ENCODE measurements at regions not wholly inside any gene's neighbourhood (a gene's known extent, or its start where the extent isn't known, plus 50 kb on each side); places are given as distances from the start of the nearest gene placed in this dataset.

GRCh38 chr3:101940521-101941317 is 91.4 kb downstream of the NFKBIZ start:
- Mint-ChIP-seq H3K27ac (no peak overlapping the region), H3K4me3 (no peak overlapping the region), H3K9me3 (peaks cover 0 to 2% (median 0%) of the 10 kb centered on the region in 3 donors), H3K27me3 (no peaks in the 10 kb centered on the region), H3K4me1 (peaks cover 21 to 38% (median 38%) of the 10 kb centered on the region in 3 donors), H3K36me3 (no peaks in the 10 kb centered on the region)

DNA sequence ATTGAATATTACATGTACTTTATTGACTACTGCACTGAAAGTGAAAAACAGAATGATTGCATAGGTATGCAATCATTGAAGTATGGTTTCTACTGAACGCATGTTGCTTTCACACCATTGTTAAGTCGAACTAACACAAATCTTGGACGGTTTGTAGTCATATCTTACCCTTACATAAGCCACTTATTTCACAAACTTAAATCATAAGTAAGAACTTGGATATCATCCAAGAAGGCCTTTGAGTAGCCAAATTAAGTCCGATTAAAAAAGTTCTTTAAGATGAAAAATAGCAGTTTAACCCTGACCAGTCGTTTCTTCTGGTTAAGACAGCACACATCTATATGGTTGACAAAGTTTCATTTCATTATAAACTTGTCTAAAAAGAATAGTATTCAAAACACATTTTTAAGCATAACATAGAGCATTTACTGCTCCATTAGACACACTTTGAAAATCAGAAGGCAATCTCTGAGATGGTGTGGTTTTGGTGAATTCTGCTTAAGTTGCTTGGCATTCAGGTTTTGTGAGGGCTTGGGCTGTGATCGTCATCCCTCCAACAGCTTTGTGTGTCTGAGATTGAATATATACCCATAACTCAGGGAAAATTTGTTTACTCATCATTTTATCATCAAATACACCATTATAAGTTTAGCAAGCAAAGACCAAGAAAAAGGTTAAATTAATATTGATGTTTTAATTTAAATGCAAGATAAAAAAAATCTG is 92.2 kb downstream of the NFKBIZ start:
- H3K4me3 Mint-ChIP-seq = peak overlapping the region in 1 of 4 donors; percentile 12
- H3K27ac Mint-ChIP-seq = peak overlapping the region in 1 of 3 donors; percentile 43
- peaks cover 0 to 2% (median 0%) of the 10 kb centered on the region in 3 donors for H3K9me3 Mint-ChIP-seq
- H3K27me3 Mint-ChIP-seq = no peaks in the 10 kb centered on the region
- peaks cover 21 to 42% (median 40%) of the 10 kb centered on the region in 3 donors for H3K4me1 Mint-ChIP-seq
- H3K36me3 Mint-ChIP-seq = no peaks in the 10 kb centered on the region

GRCh38 chr3:101942356-101942755 is 93.0 kb downstream of the NFKBIZ start:
- peak overlapping the region; percentile 9 to 56 (median 34) for H3K4me3 Mint-ChIP-seq
- H3K9me3 Mint-ChIP-seq = peaks cover 0 to 2% (median 0%) of the 10 kb centered on the region in 3 donors
- H3K4me1 Mint-ChIP-seq = peaks cover 13 to 33% (median 32%) of the 10 kb centered on the region in 3 donors
- peak overlapping the region; percentile 2 to 72 (median 48) for H3K27ac Mint-ChIP-seq
- no peaks in the 10 kb centered on the region for H3K36me3 Mint-ChIP-seq
- no peaks in the 10 kb centered on the region for H3K27me3 Mint-ChIP-seq

- Mint-ChIP-seq H3K9me3 (peaks cover 0 to 2% (median 0%) of the 10 kb centered on the region in 3 donors), H3K4me3 (peak overlapping the region in 2 of 4 donors; percentile 3 to 60)
Observed at GRCh38 chr3:101943029-101943428, 93.7 kb downstream of the NFKBIZ start.

DNA sequence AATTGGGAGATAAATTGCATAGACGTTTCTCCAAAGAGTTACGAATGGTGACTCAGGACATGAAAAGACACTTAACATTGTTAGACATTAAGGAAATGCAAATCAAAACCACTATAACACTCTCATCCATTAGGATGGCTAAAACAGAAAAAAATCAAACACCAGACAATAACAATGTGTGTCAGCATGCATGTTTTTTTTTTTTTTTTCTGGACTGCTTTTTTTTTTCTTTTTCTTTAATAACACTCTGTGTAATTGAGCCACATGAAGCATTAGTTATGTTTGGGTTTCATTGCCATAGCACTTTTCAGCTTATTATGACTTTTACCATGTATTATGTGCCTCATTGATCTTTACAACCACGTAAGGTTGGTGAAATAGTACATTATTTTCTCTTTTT is 95.0 kb downstream of the NFKBIZ start:
- H3K4me1 Mint-ChIP-seq = peaks cover 11 to 34% (median 33%) of the 10 kb centered on the region in 3 donors
- no peak overlapping the region for H3K27ac Mint-ChIP-seq
- no peak overlapping the region for H3K4me3 Mint-ChIP-seq
- peaks cover 0 to 2% (median 0%) of the 10 kb centered on the region in 3 donors for H3K9me3 Mint-ChIP-seq
- H3K36me3 Mint-ChIP-seq = no peaks in the 10 kb centered on the region
- no peaks in the 10 kb centered on the region for H3K27me3 Mint-ChIP-seq

More at GRCh38 chr3:101943029-101943428, 93.7 kb downstream of the NFKBIZ start:
- no peaks in the 10 kb centered on the region for H3K27me3 Mint-ChIP-seq
- peaks cover 11 to 33% (median 31%) of the 10 kb centered on the region in 3 donors for H3K4me1 Mint-ChIP-seq
- H3K36me3 Mint-ChIP-seq = no peaks in the 10 kb centered on the region
- peak overlapping the region in 1 of 3 donors; percentile 16 for H3K27ac Mint-ChIP-seq

- Mint-ChIP-seq H3K9me3 (peaks cover 0 to 2% (median 0%) of the 10 kb centered on the region in 3 donors), H3K27me3 (no peaks in the 10 kb centered on the region), H3K27ac (peak overlapping the region in 1 of 3 donors; percentile 29), H3K4me1 (peaks cover 11 to 34% (median 33%) of the 10 kb centered on the region in 3 donors), H3K36me3 (no peaks in the 10 kb centered on the region), H3K4me3 (no peak overlapping the region)
Observed at GRCh38 chr3:101945980-101946379, 96.7 kb downstream of the NFKBIZ start.

- Mint-ChIP-seq H3K36me3 (no peaks in the 10 kb centered on the region), H3K9me3 (peaks cover 0 to 2% (median 0%) of the 10 kb centered on the region in 3 donors), H3K4me3 (no peak overlapping the region), H3K27me3 (no peaks in the 10 kb centered on the region), H3K4me1 (peaks cover 11 to 29% (median 26%) of the 10 kb centered on the region in 3 donors), H3K27ac (no peak overlapping the region)
Observed at GRCh38 chr3:101946906-101947305, 97.6 kb downstream of the NFKBIZ start.

- H3K4me1 Mint-ChIP-seq = peaks cover 0 to 10% (median 5%) of the 10 kb centered on the region in 3 donors
- H3K4me3 Mint-ChIP-seq = no peak overlapping the region
- no peaks in the 10 kb centered on the region for H3K36me3 Mint-ChIP-seq
- no peaks in the 10 kb centered on the region for H3K9me3 Mint-ChIP-seq
- no peak overlapping the region for H3K27ac Mint-ChIP-seq
- no peaks in the 10 kb centered on the region for H3K27me3 Mint-ChIP-seq
Observed at GRCh38 chr3:101950510-101950909, 101.2 kb downstream of the NFKBIZ start.

DNA sequence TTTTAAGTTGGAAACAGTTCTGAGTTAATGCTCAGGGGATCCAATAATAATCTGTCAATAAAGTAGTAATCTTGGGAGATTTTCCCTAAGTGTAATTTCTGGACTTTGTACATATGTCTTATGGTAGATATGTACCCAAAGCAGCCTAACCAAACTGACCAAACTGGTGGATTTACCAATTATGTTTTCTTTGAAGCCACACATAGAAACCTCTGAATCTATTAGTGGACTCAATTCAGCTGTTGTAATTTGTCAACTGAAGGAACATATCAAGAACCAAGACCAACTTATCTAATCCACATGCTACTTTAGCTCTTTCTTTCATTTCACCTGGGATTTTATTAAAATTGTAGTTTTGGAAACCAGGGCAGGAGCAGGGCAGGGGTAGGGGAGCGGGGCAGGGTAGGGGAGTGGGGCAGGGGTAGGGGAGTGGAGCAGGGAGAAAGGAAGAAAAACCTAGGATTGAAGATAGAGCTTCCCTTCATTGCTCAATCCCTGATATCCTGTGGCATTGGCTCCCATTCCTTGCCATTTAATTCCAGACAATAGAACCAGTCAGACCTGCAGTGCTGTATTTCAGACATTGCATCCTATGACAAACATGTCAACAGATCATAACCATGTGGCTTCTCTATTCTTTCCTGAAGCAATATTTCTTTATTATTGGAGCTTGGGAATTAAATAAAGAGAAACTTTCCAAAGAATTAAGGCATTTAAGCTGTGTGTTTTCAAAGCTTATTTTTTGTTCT is 101.8 kb downstream of the NFKBIZ start:
- Mint-ChIP-seq H3K27me3 (no peaks in the 10 kb centered on the region), H3K4me1 (peaks cover under 1 to 6% (median 2%) of the 10 kb centered on the region in 3 donors), H3K9me3 (no peaks in the 10 kb centered on the region)

DNA sequence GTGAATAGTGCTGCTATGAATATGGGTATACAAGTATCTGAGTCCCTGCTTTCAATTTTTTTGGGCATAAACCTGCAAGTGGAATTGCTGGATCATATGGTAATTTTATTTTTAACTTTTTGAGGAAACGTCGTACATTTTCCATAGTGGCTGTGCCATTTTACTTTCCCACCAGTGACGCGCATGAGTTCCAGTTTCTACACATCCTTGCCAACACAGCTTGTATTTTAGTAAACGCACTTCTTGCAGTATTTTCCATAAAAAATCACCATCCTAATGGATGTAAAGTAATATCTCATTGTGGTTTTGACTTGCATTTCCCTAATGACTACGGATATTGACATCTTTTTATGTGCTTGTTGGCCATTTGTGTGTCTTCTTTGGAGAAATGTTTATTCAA is 105.0 kb downstream of the NFKBIZ start:
- Mint-ChIP-seq H3K4me3 (no peak overlapping the region), H3K27ac (no peak overlapping the region), H3K4me1 (peaks cover 0 to 2% (median 2%) of the 10 kb centered on the region in 3 donors)

More for the DNA sequence above, 101.8 kb downstream of the NFKBIZ start:
- Mint-ChIP-seq H3K4me3 (no peak overlapping the region), H3K27ac (no peak overlapping the region), H3K36me3 (peaks cover 3% of the 10 kb centered on the region)

DNA sequence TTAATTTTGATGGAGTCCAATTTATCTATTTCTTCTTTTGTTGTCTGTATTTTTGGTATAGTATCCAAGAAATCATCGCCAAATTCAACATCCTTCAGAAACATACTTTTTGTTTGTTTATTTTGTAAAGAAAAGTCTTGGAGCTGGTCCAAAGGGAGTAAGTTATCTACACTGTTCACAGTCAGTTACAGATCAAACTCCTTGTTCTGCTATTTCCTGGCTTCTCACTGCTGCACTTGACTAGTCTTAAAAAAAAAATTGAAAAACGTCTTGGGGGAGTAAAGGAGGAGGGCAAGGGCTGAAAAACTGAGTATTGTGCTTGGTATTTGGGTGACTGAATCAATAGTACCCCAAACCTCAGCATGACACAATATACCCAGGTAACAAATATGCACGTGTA is 105.6 kb downstream of the NFKBIZ start:
- Mint-ChIP-seq H3K4me3 (no peak overlapping the region), H3K9me3 (no peaks in the 10 kb centered on the region), H3K36me3 (peaks cover 3% of the 10 kb centered on the region), H3K27ac (no peak overlapping the region), H3K27me3 (no peaks in the 10 kb centered on the region), H3K4me1 (peaks cover 0 to 2% (median 2%) of the 10 kb centered on the region in 3 donors)

More for the DNA sequence above, 105.0 kb downstream of the NFKBIZ start:
- Mint-ChIP-seq H3K27me3 (no peaks in the 10 kb centered on the region), H3K36me3 (peaks cover 3% of the 10 kb centered on the region), H3K9me3 (no peaks in the 10 kb centered on the region)

DNA sequence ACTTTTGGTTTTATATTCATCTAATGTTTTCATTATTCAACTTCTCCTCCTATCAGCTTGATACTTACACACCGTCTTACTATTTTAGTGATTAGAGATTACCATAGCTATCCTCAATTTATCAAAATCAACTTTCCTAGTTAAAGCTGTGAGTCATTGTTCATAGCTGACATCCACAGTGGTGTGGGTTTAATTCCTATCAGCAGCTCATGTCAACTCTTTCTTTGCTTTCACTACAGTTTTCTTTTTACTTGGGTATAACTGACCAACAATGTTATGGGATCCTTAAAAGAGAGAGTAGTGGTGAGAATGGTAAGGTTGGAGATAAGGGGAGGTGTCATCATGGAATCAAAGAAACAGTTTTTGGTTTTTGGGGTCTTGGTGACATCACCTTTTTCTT is 112.7 kb downstream of the NFKBIZ start:
- Mint-ChIP-seq H3K27ac (peak overlapping the region in 1 of 3 donors; percentile 81), H3K9me3 (no peaks in the 10 kb centered on the region), H3K4me3 (no peak overlapping the region), H3K36me3 (peaks cover 2% of the 10 kb centered on the region), H3K4me1 (peaks cover 0 to 4% (median 3%) of the 10 kb centered on the region in 3 donors), H3K27me3 (no peaks in the 10 kb centered on the region)

DNA sequence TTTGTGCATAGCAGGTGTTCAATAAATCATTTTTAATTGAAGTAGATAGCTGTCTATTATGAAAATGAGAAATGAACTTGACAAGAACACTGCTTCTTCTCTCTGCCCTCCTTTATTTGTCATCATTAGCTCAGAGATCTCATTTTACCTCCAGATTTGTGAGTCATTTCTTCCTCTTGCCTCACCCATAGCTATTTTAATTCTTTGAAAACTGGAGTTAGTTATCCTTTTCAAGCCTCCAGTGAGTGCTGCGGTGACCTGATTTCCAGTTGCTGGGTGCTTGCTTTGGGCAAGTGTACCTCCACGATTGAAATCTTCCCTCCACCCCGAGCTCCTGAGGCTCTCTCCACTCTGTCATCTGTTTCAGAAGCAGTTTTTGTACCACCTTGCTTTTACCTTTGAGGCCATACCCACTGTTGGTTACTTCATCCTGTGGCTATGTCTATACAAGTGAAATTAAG is 114.6 kb downstream of the NFKBIZ start:
- Mint-ChIP-seq H3K27ac (no peak overlapping the region), H3K4me1 (peaks cover 0 to 5% (median 4%) of the 10 kb centered on the region in 3 donors), H3K4me3 (no peak overlapping the region), H3K9me3 (no peaks in the 10 kb centered on the region), H3K36me3 (peaks cover 5% of the 10 kb centered on the region), H3K27me3 (no peaks in the 10 kb centered on the region)

DNA sequence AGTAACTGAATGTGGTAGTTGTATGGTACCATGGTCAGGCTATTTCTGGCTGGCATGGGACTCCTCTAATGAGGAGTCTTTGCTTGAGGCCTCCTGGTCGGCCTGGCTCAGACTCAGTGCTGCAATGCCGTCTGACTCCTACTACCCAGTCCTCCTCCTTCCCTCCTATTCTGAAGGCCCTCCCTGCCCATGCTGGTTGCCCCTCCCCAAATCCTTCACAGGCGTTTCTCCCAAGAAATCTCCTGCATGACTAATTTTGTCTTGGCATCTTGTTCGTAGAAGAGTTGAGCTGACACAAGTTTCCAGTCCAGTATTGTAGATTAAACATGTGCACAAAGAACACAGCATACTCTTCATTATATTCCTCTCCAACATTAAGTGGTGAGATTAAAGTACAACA is 115.5 kb downstream of the NFKBIZ start:
- Mint-ChIP-seq H3K4me1 (peaks cover 0 to 5% (median 4%) of the 10 kb centered on the region in 3 donors), H3K9me3 (no peaks in the 10 kb centered on the region), H3K27me3 (no peaks in the 10 kb centered on the region), H3K27ac (no peak overlapping the region), H3K4me3 (no peak overlapping the region), H3K36me3 (peaks cover 7% of the 10 kb centered on the region)
